ENCODE measurements at regions not wholly inside any gene's neighbourhood (a gene's known extent, or its start where the extent isn't known, plus 50 kb on each side); places are given as distances from the start of the nearest gene placed in this dataset.
"Not testable (repeated sequence)": the region's sequence is repeated elsewhere in the genome, so short reads cannot be mapped to it uniquely, and the experiment has no call there.

DNA sequence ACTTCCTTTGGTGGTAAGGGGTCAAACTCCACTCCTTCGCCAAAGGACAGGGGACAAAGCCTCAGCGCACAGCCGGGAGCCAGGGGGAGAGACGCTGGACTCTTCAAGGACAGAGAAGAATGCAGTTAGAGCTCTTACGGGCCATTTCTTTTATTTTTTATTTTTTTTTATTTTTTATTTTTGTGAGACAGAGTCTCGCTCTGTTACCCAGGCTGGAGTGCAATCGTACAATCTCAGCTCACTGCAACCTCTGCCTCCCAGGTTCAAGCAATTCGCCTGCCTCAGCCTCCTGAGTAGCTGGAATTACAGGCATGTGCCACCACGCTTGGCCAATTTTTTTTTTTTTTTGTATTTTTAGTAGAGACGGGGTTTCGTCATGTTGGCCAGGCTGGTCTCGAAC is 93.2 kb upstream of the RPH3AL start, which contains the start of gene RFLNB:
Gene RFLNB, minus strand, starts transcription at position 101 of the 400 bp plus-strand sequence.
- not testable (repeated sequence) for DNase-seq

DNA sequence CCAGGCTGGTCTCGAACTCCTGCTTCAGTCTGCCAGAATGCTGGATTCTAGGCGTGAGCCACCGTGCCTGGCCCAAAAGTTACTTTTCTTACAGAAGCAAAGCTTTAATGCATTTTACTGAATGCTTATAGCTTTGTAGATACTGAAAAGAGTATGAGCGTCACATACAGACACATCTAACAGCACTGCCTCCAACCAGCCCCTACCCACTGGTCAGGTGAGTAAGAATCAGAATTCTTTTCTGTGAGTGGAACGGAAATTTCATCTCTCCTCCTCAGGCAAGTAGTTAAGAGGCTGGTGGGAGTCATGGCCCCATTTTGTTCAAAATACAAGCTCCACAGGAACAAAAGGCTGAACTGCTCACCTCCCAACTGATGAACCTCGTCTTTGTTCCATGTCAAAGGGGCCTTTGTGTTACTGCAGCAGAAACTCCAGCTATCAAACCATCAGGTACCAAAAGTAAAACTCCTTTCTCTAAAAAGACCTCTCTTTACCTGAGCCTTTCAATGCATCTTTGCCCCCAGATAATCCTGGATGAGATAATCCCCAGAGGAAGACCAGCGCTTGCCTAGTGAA is 92.4 kb upstream of the RPH3AL start:
- DNase-seq, result no peak

DNA sequence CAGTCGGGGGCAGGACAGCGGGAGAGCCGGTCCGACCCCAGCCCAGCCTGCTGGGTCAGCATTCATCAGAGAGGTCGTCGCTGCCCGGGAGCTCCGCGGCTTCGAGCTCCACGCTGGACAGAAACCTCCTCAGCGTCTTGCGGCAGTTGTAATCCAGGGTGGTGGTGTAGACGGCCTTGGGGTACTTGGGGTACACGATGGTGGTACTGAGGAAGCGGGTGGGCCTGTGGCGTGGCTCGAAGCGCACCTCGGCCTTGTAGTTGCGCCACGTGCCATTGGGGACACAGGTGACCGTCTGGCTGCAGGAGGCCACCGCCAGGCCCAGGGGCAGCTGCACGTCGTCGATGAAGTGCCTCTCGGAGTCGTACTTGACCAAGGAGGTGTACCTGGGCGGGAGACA is 90.5 kb upstream of the RPH3AL start:
- no peak for DNase-seq

DNA sequence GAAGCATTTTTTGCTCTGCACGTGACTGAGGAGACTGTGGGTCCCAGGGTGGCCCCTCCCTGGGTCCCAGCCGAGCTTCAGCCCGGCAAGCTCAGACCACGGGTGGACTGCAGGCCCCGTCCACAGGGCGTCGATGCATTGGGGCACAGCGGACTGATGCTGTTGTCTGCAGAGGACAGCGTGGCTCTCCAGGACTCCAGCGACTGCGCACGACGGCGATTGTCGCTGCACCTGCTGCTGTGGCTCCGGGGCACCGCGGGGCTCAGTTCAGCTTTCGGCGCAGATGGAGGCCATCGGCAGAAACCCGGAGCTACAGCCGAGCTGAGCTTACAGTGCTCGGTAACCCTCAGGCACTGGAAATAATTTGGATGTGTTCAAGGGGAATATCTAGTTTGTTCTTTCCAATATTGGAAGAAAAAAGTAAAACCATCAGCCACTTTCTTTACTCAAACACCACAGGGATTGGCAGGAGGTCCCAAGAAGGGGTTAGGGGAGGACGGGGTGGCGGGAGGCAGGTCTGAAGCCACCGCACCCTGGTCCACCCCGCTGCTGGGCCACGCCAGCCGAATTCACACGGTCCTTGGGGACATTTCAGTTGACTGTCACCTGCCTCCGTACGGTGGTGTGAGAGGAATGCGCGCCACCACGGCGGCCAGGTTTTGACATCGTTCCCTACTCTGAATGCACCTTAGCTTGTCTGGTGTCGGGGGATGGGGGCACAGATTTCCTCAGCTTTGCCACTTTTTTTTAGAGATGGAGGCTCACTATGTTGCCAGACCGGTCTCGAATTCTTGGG is 88.7 kb upstream of the RPH3AL start:
- no peak for DNase-seq

DNA sequence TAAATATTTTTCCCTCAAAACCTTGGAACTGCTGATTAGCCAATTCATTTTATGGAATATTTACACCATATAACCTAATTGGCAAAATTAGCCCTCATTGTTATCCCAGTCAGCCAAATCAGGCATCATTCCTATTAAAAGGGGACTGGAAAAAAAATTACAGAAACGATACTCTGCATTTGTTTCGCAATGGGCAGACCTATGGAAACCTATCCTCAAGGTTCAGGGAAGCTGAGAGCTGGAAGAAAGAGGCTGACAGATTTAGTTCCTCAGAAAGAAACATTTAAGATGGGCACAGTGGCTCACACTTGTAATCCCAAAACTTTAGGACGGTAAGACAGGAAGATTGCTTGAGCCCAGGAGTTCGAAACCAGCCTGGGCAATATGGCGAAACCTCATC is 85.6 kb upstream of the RPH3AL start:
- no peak for DNase-seq

DNA sequence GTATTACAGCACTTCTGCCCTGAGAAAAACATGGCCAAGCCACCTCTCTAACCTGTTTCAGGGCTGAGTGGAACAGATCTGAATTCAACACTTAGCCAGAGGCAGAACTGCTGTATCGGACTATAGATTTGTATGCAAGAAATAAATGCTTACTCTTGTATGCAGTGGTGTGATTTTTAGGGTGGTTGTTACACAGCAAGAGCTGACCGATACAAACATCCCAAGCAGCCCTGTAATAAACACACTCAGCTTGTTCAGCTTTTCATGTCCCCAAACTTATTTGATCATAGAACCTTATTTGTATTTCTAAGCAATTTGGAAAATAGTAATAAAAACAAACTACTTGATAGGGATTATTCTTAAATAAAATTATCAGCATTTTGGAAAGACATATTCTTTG is 84.9 kb upstream of the RPH3AL start:
- no peak for DNase-seq

DNA sequence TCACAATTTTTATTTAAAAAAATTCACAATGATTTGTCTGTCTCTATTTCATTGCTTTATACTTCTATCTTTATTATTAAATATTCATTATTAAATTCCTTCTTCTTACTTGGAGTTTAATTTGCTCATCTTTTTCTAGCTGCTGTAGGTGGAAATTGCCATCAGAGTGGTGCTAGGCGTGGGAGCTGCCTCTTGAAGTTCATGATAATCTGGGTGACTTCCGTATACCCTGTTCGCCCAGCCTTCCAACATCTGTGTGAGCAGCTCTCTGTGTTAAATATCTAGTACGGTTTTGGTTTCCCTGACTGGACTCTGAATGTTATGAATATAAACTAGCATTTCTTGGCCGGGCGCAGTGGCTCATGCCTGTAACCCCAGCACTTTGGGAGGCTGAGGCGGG is 84.0 kb upstream of the RPH3AL start:
- no peak for DNase-seq

DNA sequence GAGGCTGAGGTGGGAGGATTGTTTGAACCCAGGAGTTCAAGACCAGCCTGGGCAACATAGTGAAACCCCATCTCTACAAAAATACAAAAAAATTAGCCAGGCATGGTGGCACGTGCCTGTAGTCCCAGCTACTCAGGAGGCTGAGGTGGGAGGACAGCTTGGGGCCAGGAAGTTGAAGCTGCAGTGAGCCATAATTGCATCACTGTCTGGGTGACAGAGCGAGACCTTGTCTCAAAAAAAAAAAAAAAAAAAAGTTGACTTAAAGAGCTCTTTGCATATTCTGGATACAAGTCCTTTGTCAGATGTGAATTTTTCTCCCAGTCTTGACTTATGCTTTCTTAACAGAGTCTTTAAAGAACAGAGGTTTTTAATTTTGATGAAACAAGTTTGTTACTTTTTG is 79.9 kb upstream of the RPH3AL start:
- not testable (repeated sequence) for DNase-seq

DNA sequence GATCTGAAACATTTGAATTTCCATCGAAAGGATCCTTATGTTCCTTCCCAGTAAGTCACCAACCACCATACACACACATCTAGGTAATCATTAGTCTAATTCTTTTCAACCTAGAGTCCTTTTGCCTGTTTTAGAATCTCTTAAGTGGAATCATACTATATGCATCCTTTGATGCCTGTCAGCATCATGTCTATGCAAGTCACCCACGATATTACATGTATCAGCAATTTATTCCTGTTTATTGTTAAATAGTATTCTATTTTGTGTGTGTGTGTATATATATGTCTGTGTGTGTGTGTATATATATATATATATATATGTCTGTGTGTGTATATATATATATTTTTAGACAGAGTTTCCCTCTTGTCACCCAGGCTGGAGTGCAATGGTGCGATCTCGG is 78.9 kb upstream of the RPH3AL start:
- DNase-seq, result no peak

DNA sequence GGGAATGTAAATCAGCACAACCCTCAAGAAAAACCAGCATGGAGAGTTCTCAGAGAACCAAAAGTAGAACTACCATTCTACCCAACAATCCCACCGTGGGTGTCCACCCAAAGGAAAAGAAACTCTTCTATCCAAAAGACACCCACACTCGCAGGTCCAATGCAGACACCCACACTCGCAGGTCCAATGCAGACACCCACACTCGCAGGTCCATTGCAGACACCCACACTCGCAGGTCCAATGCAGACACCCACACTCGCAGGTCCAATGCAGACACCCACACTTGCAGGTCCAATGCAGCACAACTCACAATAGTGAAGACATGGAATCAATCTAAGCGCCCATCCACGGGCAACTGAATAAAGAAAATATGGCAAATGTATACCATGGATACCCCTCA is 77.0 kb upstream of the RPH3AL start:
- no peak for DNase-seq

DNA sequence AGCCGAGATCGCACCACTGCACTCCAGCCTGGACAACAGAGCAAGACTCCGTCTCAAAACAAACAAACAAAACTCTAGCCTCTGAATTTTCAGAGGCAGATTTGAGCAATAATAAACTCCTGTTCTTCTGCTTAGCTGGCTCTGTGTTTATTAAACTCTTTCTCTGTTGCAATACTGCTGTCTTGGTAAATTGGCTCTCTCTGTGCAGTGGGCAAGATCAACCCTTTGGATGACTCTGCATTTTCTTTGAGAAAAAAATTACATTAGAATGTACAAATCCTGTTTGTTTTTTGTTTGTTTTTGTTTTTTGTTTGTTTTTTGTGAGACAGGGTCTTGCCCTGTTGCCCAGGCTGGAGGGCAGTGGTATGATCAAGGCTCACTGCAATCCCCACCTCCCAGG is 75.8 kb upstream of the RPH3AL start:
- no peak for DNase-seq

DNA sequence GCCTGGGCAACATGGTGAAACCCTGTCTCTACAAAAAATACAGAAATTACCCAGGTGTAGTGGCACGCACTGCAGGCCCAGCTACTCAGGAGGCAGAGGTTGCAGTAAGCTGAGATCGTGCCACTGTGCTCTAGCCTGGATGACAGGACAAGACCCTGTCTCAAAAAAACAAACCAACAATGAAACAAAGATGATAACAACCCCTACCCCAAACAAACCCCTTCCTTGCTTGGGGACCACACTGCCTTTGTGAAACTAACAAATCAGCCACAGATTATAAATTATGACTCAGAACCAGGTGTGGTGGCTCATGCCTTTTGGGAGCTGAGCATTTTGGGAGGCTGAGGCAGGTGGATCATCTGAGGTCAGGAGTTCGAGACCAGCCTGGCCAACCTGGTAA is 75.3 kb upstream of the RPH3AL start:
- no peak for DNase-seq

DNA sequence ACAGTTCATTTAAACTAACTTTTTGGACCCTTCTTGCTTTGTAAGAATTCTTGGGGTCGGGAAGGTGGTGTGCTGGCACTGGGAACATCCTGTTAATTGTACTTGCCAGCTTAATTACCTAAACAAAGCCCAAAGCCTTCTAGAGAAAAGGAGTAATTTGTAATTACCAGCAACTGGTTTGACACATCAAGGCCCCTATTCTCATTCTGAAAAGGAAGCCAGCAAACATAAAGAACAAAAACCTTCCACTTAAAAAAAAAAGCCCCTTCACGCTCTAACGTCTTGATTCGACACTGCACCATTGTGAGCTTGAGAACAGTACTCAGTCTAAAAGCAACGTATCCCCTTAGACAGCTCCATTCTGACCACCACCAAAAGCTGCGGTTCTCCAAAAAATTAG is 74.7 kb upstream of the RPH3AL start:
- DNase-seq, result no peak

DNA sequence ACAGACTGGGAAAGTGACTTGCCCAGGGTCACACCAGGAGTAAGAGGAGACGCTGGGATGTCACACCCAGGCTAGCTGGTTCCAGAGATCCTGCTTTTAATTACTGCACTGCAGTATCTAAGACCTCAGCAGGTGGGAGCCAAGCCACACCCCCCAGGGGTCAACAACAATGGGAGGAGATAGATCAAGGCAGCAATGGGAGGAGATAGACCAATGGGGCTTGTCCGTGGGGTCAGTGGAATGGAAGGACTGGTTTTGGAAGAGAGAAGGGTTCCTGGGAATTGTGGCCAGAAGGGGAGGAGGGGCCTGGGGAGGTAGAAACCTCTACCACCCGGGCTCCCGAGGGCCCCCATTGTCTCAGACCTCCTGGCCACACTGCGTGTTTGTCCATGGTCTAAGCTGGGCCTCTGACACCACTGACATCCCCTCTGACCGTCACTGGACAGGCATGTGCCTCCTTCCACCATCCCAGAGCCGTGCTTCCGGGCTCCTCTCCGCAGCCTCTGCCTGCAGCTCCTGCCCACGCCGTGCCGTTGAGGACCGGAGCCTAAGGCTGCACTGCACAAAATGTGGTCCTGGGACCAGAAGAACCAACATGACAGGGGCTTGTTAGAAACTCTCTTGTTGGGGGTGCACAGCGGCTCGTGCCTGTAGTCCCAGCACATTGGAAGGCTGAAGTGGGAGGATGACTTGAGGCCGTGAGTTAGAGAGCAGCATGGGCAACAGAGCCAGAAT is 69.8 kb upstream of the RPH3AL start:
- no peak for DNase-seq

DNA sequence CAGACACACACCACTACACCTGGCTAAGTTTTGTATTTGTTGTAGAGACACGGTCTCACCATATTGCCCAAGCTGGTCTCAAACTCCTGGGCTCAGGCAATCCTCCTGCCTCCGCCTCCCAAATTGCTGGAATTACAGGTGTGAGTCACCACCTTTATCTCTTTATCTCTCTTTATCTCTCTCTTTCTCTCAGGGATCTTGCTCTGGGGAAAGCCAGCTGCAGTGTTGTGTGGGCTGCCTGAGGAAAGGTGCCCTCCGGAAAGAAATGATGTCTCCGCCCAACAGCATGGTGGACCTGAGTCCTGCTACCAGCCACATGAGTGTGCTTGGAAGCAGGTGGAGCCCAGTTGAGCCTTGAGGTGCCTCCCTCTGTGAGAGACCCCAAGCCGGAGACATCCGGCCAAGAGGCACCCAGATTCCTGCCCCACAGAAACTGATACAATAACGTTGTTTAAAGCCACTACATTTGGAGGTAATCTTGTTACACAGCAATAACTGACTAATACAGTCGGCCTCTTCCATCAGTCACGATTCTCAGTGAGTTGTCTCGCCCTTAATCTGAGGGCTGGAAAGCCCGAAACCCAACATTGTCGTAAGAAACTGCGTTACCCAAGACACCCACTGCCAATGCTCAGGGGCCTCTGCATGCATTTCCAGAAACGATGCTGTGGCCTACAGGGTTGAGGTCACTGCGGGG is 68.0 kb upstream of the RPH3AL start:
- no peak for DNase-seq

DNA sequence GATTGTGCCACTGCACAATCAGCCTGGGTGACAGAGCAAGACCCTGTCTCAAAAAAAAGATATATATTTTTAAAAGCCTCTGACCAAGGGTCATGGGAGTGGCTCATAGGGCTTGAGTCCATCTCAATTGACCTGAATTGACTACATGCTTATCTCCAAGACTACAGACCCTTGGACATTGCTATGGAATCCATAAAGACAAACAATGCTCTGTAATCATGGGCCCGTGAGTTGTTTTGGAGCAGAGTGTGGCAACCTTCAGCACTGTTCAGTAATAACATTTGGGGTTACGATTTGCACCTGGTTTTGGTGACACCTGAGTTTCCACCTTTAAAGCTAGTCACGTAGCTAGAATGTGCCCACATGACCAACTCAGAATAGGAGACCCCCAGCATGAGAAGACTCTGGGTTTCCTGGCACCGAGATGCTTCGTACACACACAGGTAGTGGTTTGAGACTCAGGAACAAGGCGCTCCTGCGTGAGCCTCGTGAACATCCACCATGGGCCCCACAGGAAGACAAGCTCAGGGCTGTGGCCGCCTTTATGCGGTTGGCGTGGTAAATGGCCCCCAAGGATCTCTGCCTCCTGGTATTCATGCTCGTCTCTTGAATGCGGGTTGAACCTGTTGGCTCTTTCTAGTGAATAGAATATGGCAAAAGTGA is 66.6 kb upstream of the RPH3AL start:
- DNase-seq, result no peak

DNA sequence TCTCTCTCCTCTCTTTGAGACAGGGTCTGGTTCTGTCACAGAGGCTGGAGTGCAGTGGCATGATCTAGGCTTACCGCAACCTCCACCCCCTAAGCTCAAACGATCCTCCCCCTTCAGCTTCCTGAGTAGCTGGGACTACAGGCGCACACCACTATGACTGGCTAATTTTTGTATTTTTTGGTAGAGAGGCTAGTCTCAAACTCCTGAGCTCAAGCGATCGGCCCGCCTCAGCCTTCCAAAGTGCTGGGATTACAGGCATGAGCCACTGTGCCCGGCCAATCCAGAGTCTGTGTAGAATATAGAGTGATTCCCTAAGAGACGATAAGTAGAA is 65.8 kb upstream of the RPH3AL start:
- no peak for DNase-seq

DNA sequence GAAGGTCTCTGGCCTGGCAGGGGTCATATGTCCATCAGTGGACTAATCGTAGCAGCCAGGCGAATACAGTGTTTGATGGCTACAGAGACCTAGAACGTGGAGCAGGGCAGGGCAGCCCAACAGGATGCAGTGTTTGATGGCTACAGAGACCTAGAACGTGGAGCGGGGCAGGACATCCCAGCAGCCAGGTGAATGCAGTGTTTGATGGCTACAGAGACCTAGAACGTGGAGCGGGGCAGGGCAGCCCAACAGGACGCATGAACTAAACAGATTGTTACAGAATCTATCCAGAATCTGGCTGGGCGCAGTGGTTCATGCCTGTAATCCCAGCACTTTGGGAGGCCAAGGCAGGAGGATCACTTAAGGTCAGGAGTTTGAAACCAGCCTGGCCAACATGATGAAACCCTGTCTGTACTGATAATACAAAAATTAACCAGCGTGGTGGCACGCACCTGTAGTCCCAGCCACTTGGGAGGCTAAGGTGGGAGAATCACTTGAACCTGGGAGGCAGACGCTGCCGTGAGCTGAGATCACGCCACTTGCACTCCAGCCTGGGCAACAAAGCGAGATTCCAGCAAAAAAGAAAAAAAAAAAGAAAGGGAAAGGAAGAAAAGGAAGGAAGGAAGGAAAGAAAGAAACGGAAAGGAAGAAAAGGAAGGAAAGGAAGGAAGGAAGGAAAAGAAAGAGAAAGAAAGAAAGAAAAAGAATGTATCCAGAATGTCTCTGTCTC is 65.2 kb upstream of the RPH3AL start:
- no peak for DNase-seq

DNA sequence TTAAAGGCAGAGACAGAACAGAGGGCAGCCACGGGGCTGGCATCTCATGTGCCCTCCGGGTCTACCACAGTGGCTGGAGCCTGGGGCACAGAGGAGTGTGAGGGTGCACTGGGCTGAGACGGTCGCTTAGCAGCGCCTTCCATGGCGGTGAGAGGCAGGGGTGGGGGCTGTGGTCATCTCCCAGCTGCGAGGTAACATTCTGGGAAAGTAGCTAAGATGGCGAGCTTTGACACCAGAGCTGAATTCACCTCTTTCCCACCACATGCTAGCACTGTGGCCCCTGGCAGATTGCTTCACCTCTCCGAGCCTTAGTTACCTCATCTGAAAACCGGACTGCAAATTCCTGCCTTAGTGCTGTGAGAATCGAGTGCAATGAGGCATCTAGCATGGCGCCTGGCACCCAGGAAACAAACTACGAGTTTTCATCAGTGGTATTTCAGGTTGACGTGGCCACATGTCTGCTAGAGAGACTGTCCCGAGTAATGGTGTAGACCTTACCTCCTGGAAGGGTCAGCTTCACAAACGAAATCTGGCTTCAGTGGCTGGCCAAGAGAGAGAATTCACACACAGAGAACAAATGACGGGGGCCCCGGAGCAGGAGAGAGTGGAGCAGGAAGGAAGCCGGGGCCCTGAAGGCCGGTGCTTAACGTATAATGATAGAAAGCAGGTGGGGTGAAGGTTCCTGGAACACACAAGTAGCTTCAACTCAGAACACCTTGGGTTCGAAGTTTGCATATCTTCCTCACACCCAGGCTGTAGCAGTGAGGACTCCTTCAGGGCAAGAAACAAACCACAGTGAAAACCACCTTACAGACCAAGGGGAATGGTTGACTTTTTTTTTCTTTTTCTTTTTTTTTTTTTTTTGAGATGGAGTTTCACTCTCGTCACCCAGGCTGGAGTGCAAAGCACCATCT is 63.9 kb upstream of the RPH3AL start:
- no peak for DNase-seq

Data from amygdala (tissue), 56 donors.